Progenitor cell of endocrine pancreas (in vitro differentiated cells): ENCODE measurements at regions not wholly inside any gene's neighbourhood (a gene's known extent, or its start where the extent isn't known, plus 50 kb on each side); places are given as distances from the start of the nearest gene placed in this dataset.

Experiments used
- DNase-seq: peaks from one replicate; pipeline ENCODE4 v3.0.0; 2021; ENCODE audit warnings: low spot score; ENCODE audit not compliant: unreplicated experiment
- H3K27ac Mint-ChIP-seq: 2 replicates; pipeline ENCODE4 v1.8.0; 2021; ENCODE audit warnings: mild to moderate bottlenecking, moderate library complexity, mixed read lengths
- H3K27me3 Mint-ChIP-seq: 2 replicates; pipeline ENCODE4 v1.8.0; 2021; ENCODE audit warnings: mixed read lengths
- H3K36me3 Mint-ChIP-seq: 2 replicates; pipeline ENCODE4 v1.8.0; 2022; ENCODE audit warnings: mixed read lengths; ENCODE audit not compliant: insufficient read depth
- H3K4me1 Mint-ChIP-seq: 2 replicates; pipeline ENCODE4 v1.8.0; 2021; ENCODE audit warnings: low read depth, mixed read lengths
- H3K4me3 Mint-ChIP-seq: 2 replicates; pipeline ENCODE4 v1.8.0; 2021; ENCODE audit warnings: low read depth, mild to moderate bottlenecking, moderate library complexity, mixed read lengths
- H3K9me3 Mint-ChIP-seq: 2 replicates; pipeline ENCODE4 v1.8.0; 2021; ENCODE audit warnings: low read depth, mixed read lengths
- TF ChIP-seq, protein P1 (sequence below): fragments of 200-600 bp; sonication (generic); IDR thresholded peaks from one replicate; pipeline ENCODE4 v1.5.0; 2021; ENCODE audit warnings: antibody characterized with exemption, mild to moderate bottlenecking; ENCODE audit not compliant: unreplicated experiment

DNA sequence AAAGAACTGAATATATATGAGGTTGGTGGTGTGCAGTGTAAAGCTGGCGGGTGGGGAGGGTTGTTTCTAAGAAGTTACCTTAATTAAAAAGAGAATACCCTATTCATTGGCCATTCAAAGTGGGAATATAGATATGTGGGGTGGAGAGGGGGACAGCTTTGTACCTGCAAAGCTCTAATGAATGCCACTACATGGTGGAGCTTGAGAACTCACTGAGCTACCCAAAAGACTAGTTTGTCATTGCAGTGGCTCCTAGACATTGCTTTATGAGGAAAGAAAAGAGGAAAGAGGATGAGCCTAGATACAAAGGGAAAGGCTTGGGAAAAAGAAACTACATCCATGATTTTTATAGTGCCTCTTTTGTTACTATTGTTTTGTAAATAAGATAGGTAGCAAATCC lies 209.9 kb upstream of the SPRY1 start:
- Mint-ChIP-seq H3K27me3 (no peaks in the 10 kb centered on the region), H3K27ac (no peak overlapping the region), H3K9me3 (no peaks in the 10 kb centered on the region), H3K36me3 (no peaks in the 10 kb centered on the region), H3K4me1 (no peaks in the 10 kb centered on the region), H3K4me3 (no peak overlapping the region)
- DNase-seq, result no peak
- TF ChIP-seq, protein P1, sequence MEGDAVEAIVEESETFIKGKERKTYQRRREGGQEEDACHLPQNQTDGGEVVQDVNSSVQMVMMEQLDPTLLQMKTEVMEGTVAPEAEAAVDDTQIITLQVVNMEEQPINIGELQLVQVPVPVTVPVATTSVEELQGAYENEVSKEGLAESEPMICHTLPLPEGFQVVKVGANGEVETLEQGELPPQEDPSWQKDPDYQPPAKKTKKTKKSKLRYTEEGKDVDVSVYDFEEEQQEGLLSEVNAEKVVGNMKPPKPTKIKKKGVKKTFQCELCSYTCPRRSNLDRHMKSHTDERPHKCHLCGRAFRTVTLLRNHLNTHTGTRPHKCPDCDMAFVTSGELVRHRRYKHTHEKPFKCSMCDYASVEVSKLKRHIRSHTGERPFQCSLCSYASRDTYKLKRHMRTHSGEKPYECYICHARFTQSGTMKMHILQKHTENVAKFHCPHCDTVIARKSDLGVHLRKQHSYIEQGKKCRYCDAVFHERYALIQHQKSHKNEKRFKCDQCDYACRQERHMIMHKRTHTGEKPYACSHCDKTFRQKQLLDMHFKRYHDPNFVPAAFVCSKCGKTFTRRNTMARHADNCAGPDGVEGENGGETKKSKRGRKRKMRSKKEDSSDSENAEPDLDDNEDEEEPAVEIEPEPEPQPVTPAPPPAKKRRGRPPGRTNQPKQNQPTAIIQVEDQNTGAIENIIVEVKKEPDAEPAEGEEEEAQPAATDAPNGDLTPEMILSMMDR, result no peak

GRCh38 chr4:123190176-123190575 lies 206.4 kb upstream of the SPRY1 start:
- TF ChIP-seq, protein P1, result no peak
- Mint-ChIP-seq H3K27ac (no peak overlapping the region), H3K36me3 (no peaks in the 10 kb centered on the region), H3K4me3 (no peak overlapping the region), H3K4me1 (no peaks in the 10 kb centered on the region), H3K27me3 (no peaks in the 10 kb centered on the region), H3K9me3 (no peaks in the 10 kb centered on the region)
- no peak for DNase-seq

- no peak for DNase-seq
- H3K4me1 Mint-ChIP-seq, result no peaks in the 10 kb centered on the region
- peak overlapping the region; percentile 10 for H3K27ac Mint-ChIP-seq
- no peak overlapping the region for H3K4me3 Mint-ChIP-seq
- H3K9me3 Mint-ChIP-seq, result no peaks in the 10 kb centered on the region
- H3K36me3 Mint-ChIP-seq, result peaks cover 1% of the 10 kb centered on the region
- TF ChIP-seq, protein P1, result no peak
- no peaks in the 10 kb centered on the region for H3K27me3 Mint-ChIP-seq
These were observed 204.9 kb upstream of the SPRY1 start for GRCh38 chr4:123191728-123192127.

GRCh38 chr4:123193802-123194367 lies 202.7 kb upstream of the SPRY1 start:
- H3K27me3 Mint-ChIP-seq, result no peaks in the 10 kb centered on the region
- H3K27ac Mint-ChIP-seq, result no peak overlapping the region
- TF ChIP-seq, protein P1, result no peak
- no peak overlapping the region for H3K4me3 Mint-ChIP-seq
- no peak for DNase-seq
- no peaks in the 10 kb centered on the region for H3K4me1 Mint-ChIP-seq
- H3K9me3 Mint-ChIP-seq, result no peaks in the 10 kb centered on the region
- peaks cover 1% of the 10 kb centered on the region for H3K36me3 Mint-ChIP-seq

GRCh38 chr4:123198706-123199105 lies 197.9 kb upstream of the SPRY1 start:
- TF ChIP-seq, protein P1, result no peak
- DNase-seq, result no peak
- Mint-ChIP-seq H3K9me3 (no peaks in the 10 kb centered on the region), H3K36me3 (peaks cover 1% of the 10 kb centered on the region), H3K27me3 (no peaks in the 10 kb centered on the region), H3K4me1 (no peaks in the 10 kb centered on the region), H3K27ac (no peak overlapping the region), H3K4me3 (no peak overlapping the region)
